DND-41 (cell line): ENCODE measurements at regions not wholly inside any gene's neighbourhood (a gene's known extent, or its start where the extent isn't known, plus 50 kb on each side); places are given as distances from the start of the nearest gene placed in this dataset.

ENCODE experiments used
- EZH2 ChIP-seq: IDR thresholded peaks from 3 replicates; pipeline ENCODE4 v1.6.1; 2012; ENCODE audit warnings: borderline replicate concordance, low read depth, mild to moderate bottlenecking, moderate library complexity, low read length, inconsistent platforms; ENCODE audit not compliant: severe bottlenecking
- TF ChIP-seq, protein P1 (sequence below): IDR thresholded peaks from 2 replicates; pipeline ENCODE4 v1.5.1; 2012; ENCODE audit warnings: borderline replicate concordance, low read length, moderate library complexity, mild to moderate bottlenecking; ENCODE audit not compliant: poor library complexity, severe bottlenecking; ENCODE audit errors: extremely low read depth

DNA sequence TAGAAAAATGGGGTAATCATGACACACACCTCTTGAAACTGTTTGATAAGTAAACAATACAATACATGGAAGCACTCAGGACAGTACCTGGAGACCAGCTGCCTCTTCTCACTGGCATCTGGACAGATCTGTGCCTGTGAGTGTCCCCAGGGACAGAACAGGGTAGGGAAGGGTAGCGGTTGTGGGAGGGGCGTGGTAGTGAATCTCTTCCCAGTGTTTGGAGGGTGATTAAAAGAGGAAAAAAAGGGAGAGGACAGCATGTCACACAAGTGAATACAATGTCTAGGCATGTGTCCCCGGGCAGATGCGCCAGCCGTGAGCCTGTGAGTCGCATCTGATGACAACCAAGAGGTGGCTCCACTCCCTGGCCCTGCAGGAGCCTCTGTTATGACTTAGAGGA is 138.8 kb upstream of the MSX1 start:
- TF ChIP-seq, protein P1, sequence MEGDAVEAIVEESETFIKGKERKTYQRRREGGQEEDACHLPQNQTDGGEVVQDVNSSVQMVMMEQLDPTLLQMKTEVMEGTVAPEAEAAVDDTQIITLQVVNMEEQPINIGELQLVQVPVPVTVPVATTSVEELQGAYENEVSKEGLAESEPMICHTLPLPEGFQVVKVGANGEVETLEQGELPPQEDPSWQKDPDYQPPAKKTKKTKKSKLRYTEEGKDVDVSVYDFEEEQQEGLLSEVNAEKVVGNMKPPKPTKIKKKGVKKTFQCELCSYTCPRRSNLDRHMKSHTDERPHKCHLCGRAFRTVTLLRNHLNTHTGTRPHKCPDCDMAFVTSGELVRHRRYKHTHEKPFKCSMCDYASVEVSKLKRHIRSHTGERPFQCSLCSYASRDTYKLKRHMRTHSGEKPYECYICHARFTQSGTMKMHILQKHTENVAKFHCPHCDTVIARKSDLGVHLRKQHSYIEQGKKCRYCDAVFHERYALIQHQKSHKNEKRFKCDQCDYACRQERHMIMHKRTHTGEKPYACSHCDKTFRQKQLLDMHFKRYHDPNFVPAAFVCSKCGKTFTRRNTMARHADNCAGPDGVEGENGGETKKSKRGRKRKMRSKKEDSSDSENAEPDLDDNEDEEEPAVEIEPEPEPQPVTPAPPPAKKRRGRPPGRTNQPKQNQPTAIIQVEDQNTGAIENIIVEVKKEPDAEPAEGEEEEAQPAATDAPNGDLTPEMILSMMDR: no peak
- no peak for TF ChIP-seq EZH2
